ENCODE measurements at regions not wholly inside any gene's neighbourhood (a gene's known extent, or its start where the extent isn't known, plus 50 kb on each side); places are given as distances from the start of the nearest gene placed in this dataset.

- no peak for DNase-seq (ENCODE audit: low read depth, low spot score)
Measured at GRCh38 chr4:17339376-17339775, 172.5 kb downstream of the QDPR start.

GRCh38 chr4:17336986-17337385 lies 174.9 kb downstream of the QDPR start:
- no peak overlapping the region for H3K27ac ChIP-seq
- DNase-seq (ENCODE audit: low read depth, low spot score), result no peak

More at GRCh38 chr4:17339376-17339775, 172.5 kb downstream of the QDPR start:
- no peak overlapping the region for H3K27ac ChIP-seq

- no peak for DNase-seq (ENCODE audit: low read depth, low spot score)
- no peak overlapping the region for H3K27ac ChIP-seq
Measured at GRCh38 chr4:17336524-17336961, 175.3 kb downstream of the QDPR start.

GRCh38 chr4:17336069-17336468 lies 175.8 kb downstream of the QDPR start:
- no peak for DNase-seq (ENCODE audit: low read depth, low spot score)
- H3K27ac ChIP-seq, result no peak overlapping the region

GRCh38 chr4:17335371-17335770 lies 176.5 kb downstream of the QDPR start:
- DNase-seq (ENCODE audit: low read depth, low spot score), result no peak
- H3K27ac ChIP-seq, result no peak overlapping the region

- no peak overlapping the region for H3K27ac ChIP-seq
- DNase-seq (ENCODE audit: low read depth, low spot score), result no peak
Measured at GRCh38 chr4:17332478-17332877, 179.4 kb downstream of the QDPR start.

GRCh38 chr4:17329046-17329445 lies 182.8 kb downstream of the QDPR start:
- H3K27ac ChIP-seq, result no peak overlapping the region
- DNase-seq (ENCODE audit: low read depth, low spot score), result no peak

- DNase-seq (ENCODE audit: low read depth, low spot score), result no peak
- H3K27ac ChIP-seq, result no peak overlapping the region
Measured at GRCh38 chr4:17328141-17328815, 183.6 kb downstream of the QDPR start.

- H3K27ac ChIP-seq, result no peak overlapping the region
- DNase-seq (ENCODE audit: low read depth, low spot score), result no peak
Measured at GRCh38 chr4:17327591-17327990, 184.3 kb downstream of the QDPR start.

- H3K27ac ChIP-seq, result no peak overlapping the region
- no peak for DNase-seq (ENCODE audit: low read depth, low spot score)
Measured at GRCh38 chr4:17326756-17327155, 185.1 kb downstream of the QDPR start.

GRCh38 chr4:17325098-17325497 lies 186.8 kb downstream of the QDPR start:
- no peak overlapping the region for H3K27ac ChIP-seq
- no peak for DNase-seq (ENCODE audit: low read depth, low spot score)

GRCh38 chr4:17324386-17324830 lies 187.5 kb downstream of the QDPR start:
- no peak for DNase-seq (ENCODE audit: low read depth, low spot score)

GRCh38 chr4:17323554-17324385 lies 188.1 kb downstream of the QDPR start:
- DNase-seq (ENCODE audit: low read depth, low spot score), result no peak
- no peak overlapping the region for H3K27ac ChIP-seq

More at GRCh38 chr4:17324386-17324830, 187.5 kb downstream of the QDPR start:
- H3K27ac ChIP-seq, result no peak overlapping the region

GRCh38 chr4:17322514-17322913 lies 189.4 kb downstream of the QDPR start:
- no peak for DNase-seq (ENCODE audit: low read depth, low spot score)
- H3K27ac ChIP-seq, result no peak overlapping the region

GRCh38 chr4:17320046-17320445 lies 191.8 kb downstream of the QDPR start:
- no peak overlapping the region for H3K27ac ChIP-seq
- no peak for DNase-seq (ENCODE audit: low read depth, low spot score)

- H3K27ac ChIP-seq, result no peak overlapping the region
- DNase-seq (ENCODE audit: low read depth, low spot score), result no peak
Measured at GRCh38 chr4:17317526-17317925, 194.4 kb downstream of the QDPR start.

- DNase-seq (ENCODE audit: low read depth, low spot score), result no peak
Measured at GRCh38 chr4:17316566-17316965, 195.3 kb downstream of the QDPR start.

GRCh38 chr4:17315459-17315858 lies 196.4 kb downstream of the QDPR start:
- DNase-seq (ENCODE audit: low read depth, low spot score), result no peak
- H3K27ac ChIP-seq, result no peak overlapping the region

More at GRCh38 chr4:17316566-17316965, 195.3 kb downstream of the QDPR start:
- H3K27ac ChIP-seq, result no peak overlapping the region

GRCh38 chr4:17313194-17313593 lies 198.7 kb downstream of the QDPR start:
- no peak overlapping the region for H3K27ac ChIP-seq
- no peak for DNase-seq (ENCODE audit: low read depth, low spot score)

- H3K27ac ChIP-seq, result no peak overlapping the region
- no peak for DNase-seq (ENCODE audit: low read depth, low spot score)
Measured at GRCh38 chr4:17310269-17310652, 201.6 kb downstream of the QDPR start.

- H3K27ac ChIP-seq, result no peak overlapping the region
- no peak for DNase-seq (ENCODE audit: low read depth, low spot score)
Measured at GRCh38 chr4:17309567-17310268, 202.2 kb downstream of the QDPR start.
